Activated T-helper 1 cell treated with anti-CD3 and anti-CD28 coated beads, Interleukin-2, amount 50 U/mL, for 16 hours (primary cell): ENCODE measurements at regions not wholly inside any gene's neighbourhood (a gene's known extent, or its start where the extent isn't known, plus 50 kb on each side); places are given as distances from the start of the nearest gene placed in this dataset.

Source experiments
- DNase-seq, 2 donors: peaks; one replicate each; pipeline ENCODE4 v3.0.0-alpha.2; 2020; ENCODE audit warnings: low read depth in 1 of 2, low spot score in 1 of 2

GRCh38 chr18:2337552-2338141, 233.7 kb downstream of the METTL4 start:
- no peak for DNase-seq

GRCh38 chr18:2338601-2339000, 232.7 kb downstream of the METTL4 start:
- no peak for DNase-seq

GRCh38 chr18:2340335-2340734, 231.0 kb downstream of the METTL4 start:
- no peak for DNase-seq

DNA sequence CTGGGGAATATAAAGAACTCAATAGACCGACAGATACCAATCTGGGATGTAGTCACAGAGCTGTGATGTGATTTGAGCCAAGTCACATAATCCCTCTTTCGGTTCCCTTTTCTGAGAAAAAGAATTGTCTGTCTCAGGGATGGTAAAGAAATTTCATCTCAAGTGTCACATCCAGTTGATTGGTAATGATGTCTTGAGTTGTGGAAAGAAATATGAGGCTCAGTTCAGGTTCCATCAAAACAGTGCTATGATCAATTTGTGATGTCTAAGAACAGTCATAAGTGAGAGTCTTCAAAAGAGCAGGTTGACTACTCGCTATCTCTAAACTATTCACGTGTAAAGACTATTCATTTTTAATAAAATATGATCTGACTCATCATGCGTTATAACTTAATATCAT, 223.3 kb downstream of the METTL4 start:
- no peak for DNase-seq

GRCh38 chr18:2351126-2351850, 220.0 kb downstream of the METTL4 start:
- DNase-seq = no peak

GRCh38 chr18:2354292-2354691, 217.0 kb downstream of the METTL4 start:
- no peak for DNase-seq

GRCh38 chr18:2356906-2357305, 214.4 kb downstream of the METTL4 start:
- DNase-seq = no peak

- no peak for DNase-seq
Measured at GRCh38 chr18:2360861-2361260, 210.4 kb downstream of the METTL4 start.

GRCh38 chr18:2368102-2368501, 203.2 kb downstream of the METTL4 start:
- no peak for DNase-seq

GRCh38 chr18:2376707-2377106, 194.6 kb downstream of the METTL4 start:
- no peak for DNase-seq

DNA sequence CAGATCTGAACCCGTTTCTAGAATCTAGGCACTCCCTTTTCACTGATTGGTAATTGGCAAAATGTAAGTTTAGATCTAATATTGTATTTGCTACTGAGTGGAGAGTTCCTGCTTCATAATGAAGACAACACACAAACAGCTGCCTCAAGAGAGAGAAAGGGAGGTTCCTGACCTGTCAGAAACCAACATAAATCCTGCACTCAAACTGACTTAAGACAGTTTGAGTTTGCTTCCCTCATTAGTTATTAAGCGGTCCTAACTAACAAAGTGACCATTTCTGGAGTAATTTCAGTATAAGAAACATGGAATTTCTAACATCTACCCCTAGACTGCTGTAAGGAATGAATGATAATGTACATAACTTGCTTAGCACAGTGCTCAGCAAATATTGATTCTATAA, 191.2 kb downstream of the METTL4 start:
- no peak for DNase-seq

GRCh38 chr18:2381539-2381938, 189.8 kb downstream of the METTL4 start:
- DNase-seq = no peak

- DNase-seq = no peak
Measured at GRCh38 chr18:2387588-2387987, 183.7 kb downstream of the METTL4 start.

DNA sequence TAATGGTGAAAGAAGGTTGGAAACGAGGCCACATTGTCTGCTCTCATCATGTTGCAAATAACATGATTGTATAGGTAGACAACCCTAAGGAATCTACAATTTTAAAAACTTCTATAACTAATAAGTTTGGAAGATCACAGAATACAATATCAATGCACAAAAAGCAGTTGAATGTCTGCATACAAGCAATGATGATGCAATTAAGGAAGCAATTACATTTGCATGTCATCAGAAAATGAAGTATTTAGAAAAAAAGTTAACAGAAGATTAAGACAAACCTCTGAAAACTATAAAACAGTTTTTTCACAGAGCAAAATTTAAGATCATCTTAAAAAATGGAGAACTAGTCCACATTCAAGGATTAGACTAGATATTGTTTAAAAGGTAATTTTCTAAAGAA, 181.1 kb downstream of the METTL4 start:
- no peak for DNase-seq

DNA sequence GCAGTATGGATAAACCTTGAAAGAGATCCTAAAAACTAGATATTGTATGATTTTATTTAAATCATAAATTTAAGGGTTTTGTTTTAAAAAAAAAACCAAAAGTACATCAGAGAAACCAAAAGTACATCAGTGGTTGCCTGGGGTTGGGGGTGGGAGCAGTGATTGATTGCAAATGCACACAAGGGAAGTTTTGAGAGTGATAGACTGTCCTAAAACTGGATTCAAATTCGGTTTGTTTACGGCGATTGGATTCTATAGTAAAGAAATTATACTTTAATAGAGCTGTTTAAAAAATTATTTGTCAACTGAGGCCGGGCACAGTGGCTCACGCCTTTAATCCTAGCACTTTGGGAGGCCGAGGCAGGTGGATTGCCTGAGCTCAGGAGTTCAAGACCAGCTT, 179.8 kb downstream of the METTL4 start:
- no peak for DNase-seq

- DNase-seq = no peak
Measured at GRCh38 chr18:2392446-2392845, 178.9 kb downstream of the METTL4 start.

DNA sequence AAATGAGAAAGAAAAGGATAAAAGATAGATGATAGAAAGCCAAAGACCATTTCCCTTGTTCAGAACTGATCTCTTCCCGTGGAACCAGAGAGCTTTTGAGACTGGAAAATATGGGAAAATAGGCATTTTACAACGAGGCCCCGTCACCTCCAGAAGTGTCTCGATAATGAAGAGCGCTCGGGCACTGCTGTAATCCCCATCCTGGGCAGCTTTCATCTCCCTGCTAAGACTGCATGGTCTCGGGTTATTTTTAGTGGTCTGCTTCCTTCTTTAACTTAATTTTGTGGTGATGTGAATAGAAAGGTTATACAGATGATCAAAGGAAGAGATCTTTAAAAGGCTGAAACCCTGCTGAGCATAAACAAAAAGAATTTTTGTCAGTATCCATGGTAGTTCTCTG, 176.6 kb downstream of the METTL4 start:
- DNase-seq = no peak

DNA sequence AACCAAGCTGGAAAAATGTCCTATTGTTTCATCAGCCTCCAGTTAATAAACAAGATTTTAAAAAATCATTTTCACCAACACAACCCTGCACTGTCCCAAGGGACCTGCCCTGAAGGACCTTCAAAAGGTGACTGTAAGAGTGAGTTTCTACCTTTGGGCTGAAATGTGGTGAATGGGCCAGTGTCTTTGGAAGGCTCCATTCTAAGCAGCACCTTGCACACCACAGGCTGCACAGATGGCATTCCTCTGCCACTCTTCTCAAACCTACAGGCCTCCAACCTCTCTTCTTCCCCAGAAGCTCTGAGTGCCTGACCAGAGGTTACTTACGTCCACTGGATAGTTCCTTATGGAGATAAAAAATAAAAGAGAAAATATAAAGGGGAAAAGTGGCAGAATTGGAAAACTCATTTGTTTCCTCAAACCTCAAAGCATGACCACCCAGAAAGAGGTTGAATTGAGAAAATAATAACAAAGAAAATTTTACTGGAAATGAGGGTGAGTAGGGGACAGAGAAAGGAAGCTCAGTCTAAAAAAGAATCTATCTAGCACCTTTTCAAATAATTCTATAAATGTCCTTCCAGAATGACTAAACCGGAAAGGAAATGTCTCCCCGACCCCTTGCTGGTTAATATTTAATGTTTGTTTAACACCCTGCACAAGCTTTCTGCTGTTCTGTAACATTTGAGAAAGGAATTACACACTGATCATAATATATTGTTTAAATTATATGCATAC, 175.7 kb downstream of the METTL4 start:
- DNase-seq = no peak

GRCh38 chr18:2396162-2396505, 175.2 kb downstream of the METTL4 start:
- no peak for DNase-seq

GRCh38 chr18:2400701-2401196, 170.6 kb downstream of the METTL4 start:
- DNase-seq = no peak

GRCh38 chr18:2402084-2402483, 169.2 kb downstream of the METTL4 start:
- no peak for DNase-seq

DNA sequence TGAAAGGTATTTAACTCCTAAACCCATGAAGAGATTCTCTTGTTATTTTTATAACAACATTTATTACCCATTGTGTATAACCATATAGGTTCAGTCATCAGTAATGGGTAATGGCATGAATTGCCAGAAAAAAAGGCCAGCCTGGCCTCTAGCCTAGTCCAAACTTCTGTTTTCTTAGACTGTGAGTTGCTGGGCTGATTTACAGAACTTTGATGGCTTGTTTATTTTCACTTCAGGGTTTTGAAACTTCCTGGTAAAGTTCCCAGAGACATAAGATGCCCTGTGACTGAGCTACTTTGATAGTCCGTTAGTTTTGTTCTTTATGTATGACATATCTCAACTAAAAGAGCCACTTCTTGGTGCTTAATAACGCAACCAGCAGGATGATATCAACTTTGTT, 164.8 kb downstream of the METTL4 start:
- DNase-seq = no peak
